Left ventricle myocardium inferior (tissue), 1 donor: ENCODE measurements at regions not wholly inside any gene's neighbourhood (a gene's known extent, or its start where the extent isn't known, plus 50 kb on each side); places are given as distances from the start of the nearest gene placed in this dataset.
A peak's percentile ranks its signal among the peaks of the same experiment; 100 is the strongest.

Source experiments
- DNase-seq: peaks from one replicate; pipeline ENCODE4 v3.0.0-alpha.2; 2020
- H3K27ac ChIP-seq: fragments of 200-600 bp; replicated peaks from 2 replicates; pipeline ENCODE4 v1.8.0; 2021
- H3K27me3 ChIP-seq: fragments of 200-600 bp; 2 replicates; pipeline ENCODE4 v1.8.0; 2021; ENCODE audit warnings: low read depth
- H3K36me3 ChIP-seq: fragments of 200-600 bp; 2 replicates; pipeline ENCODE4 v1.8.0; 2021
- H3K4me1 ChIP-seq: fragments of 200-600 bp; 2 replicates; pipeline ENCODE4 v1.8.0; 2021
- H3K4me3 ChIP-seq: fragments of 200-600 bp; 2 replicates; pipeline ENCODE4 v1.8.0; 2021; ENCODE audit warnings: mild to moderate bottlenecking, moderate library complexity
- H3K9me3 ChIP-seq: fragments of 200-600 bp; replicated peaks from 2 replicates; pipeline ENCODE4 v1.8.0; 2021
- intact Hi-C: fragments of 100-400 bp; cut with micrococcal nuclease; formaldehyde crosslinking; loops from one replicate; pipeline ENCODE4 v1.11.0; 2022
- TF ChIP-seq, protein P1 (sequence below): fragments of 200-600 bp; IDR thresholded peaks from 2 replicates; pipeline ENCODE4 v1.8.0; 2021; ENCODE audit warnings: antibody characterized with exemption, mild to moderate bottlenecking, borderline replicate concordance
- donor health status: DM: no; HTN: yes; CAD: no; lungs with severe emphysema.

DNA sequence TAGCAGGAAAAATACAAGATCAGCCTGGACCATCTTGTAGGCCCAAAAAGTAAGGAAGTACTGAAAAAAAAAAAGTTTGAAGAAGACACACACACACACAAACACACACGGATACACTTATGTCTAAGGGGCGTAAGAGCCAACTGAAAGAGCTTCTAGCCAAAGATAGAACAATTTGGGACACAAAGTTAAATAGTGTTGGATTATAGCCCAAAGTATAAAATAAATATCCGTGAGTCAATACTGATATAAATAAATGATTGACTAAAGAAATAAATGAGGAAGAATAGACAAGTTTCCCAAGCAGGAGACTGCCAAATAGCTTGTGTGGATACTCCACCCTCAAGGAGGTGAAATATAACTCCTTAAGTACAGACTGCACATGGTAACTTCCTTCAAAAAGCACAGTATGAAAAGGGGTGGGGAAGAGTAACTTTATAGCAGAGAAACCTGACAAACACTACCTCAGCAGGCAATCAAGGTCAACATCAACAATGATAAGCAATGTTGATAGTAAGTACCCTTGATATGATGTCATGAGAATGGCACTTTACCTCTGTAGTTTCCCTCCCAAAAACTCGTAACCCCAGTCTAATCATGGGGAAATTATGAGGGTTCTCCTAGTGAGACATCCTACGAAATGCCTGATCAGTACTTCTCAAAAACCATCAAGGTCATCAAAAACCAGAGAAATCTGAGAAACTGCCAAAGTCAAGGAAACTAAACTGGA lies 187.3 kb upstream of the ATP11B start:
- Histone ChIP-seq H3K36me3 (no peaks in the 10 kb centered on the region), H3K4me1 (no peaks in the 10 kb centered on the region), H3K4me3 (no peak overlapping the region), H3K27ac (no peak overlapping the region), H3K27me3 (no peaks in the 10 kb centered on the region), H3K9me3 (no peaks in the 10 kb centered on the region)
- DNase-seq = no peak
- intact Hi-C loops = no loop called here
- TF ChIP-seq, protein P1, sequence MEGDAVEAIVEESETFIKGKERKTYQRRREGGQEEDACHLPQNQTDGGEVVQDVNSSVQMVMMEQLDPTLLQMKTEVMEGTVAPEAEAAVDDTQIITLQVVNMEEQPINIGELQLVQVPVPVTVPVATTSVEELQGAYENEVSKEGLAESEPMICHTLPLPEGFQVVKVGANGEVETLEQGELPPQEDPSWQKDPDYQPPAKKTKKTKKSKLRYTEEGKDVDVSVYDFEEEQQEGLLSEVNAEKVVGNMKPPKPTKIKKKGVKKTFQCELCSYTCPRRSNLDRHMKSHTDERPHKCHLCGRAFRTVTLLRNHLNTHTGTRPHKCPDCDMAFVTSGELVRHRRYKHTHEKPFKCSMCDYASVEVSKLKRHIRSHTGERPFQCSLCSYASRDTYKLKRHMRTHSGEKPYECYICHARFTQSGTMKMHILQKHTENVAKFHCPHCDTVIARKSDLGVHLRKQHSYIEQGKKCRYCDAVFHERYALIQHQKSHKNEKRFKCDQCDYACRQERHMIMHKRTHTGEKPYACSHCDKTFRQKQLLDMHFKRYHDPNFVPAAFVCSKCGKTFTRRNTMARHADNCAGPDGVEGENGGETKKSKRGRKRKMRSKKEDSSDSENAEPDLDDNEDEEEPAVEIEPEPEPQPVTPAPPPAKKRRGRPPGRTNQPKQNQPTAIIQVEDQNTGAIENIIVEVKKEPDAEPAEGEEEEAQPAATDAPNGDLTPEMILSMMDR = no peak

DNA sequence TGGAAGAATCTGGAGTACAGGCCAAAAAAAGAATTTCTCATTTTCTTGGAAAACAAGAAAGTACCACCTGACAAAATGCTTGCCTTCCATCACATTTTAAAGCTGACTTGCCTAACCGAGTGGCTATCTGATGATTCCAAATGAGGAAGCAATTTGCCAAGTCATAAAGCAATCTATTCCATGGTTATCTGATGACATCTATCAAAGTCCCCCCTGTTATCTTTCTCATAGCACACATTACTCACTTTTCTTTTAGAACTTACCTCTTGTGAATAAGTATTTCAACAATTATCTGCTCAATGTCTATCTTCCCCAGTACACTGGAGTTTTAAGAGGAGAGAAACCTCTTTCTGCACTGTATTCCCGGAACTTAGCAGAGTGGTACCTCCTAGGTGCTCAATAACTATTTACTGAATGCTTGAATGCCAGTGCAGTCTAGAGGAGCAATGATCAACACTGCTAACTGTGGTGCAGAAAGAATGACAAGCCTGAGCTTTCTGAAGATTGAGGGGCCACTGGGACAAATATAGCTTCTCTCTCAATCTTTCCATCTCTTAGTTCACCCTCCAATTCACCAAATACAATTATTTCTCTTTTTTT lies 186.3 kb upstream of the ATP11B start:
- Histone ChIP-seq H3K27me3 (no peaks in the 10 kb centered on the region), H3K4me1 (no peaks in the 10 kb centered on the region), H3K9me3 (no peaks in the 10 kb centered on the region), H3K36me3 (no peaks in the 10 kb centered on the region), H3K4me3 (no peak overlapping the region), H3K27ac (no peak overlapping the region)
- no peak for DNase-seq
- TF ChIP-seq, protein P1 = no peak
- intact Hi-C loops = no loop called here

DNA sequence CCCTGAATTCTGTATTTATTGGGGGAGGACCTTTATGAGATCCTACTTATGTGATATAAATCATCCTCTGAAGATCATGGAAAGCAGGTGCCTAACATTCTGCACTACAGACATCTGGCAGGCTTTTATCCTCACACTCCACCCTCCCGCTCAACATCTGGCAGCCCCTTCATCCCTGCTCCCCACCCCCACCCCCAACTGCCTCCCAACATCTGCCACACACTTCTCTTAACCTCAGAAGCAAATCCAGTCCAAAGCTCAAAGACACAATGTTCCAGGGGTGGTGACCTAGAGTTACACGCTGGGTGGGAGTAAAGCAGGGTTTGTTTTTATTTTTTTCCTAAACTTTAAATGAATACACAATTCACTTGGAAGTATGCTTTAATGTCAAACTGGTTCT lies 184.5 kb upstream of the ATP11B start:
- no peaks in the 10 kb centered on the region for H3K4me1 ChIP-seq
- intact Hi-C loops = no loop called here
- no peak overlapping the region for H3K4me3 ChIP-seq
- H3K9me3 ChIP-seq = no peaks in the 10 kb centered on the region
- no peak overlapping the region for H3K27ac ChIP-seq
- no peaks in the 10 kb centered on the region for H3K36me3 ChIP-seq
- TF ChIP-seq, protein P1 = no peak
- no peaks in the 10 kb centered on the region for H3K27me3 ChIP-seq
- no peak for DNase-seq

DNA sequence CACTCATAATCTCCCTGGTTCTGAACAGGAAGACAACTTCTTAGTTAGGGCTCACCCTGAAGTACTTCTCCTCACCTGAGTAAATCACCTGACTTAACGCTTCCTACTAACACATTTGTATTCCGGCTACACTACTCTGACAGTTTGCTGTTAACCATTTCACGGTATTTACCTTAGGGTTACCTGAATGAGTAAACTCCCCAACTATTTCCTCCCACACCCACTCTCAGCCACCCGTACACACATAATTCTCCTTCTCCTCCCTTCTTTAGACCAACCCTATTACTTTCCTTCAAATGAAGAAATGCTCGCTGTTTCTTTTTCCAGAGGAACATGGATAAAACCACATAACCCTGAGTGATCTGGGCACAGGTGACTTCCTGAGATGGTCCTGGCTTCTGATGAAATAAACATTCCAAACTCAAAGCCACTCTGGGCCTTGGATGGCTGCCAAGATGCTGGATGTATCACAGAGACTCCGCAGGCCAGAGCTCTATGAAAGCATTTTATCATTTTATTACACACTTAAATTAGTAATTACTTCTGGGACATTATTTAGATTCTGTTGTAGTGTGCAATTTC lies 183.6 kb upstream of the ATP11B start:
- intact Hi-C loops = no loop called here
- peak; percentile 15 for DNase-seq
- no peak overlapping the region for H3K27ac ChIP-seq
- H3K9me3 ChIP-seq = no peaks in the 10 kb centered on the region
- H3K36me3 ChIP-seq = no peaks in the 10 kb centered on the region
- TF ChIP-seq, protein P1 = no peak
- H3K4me1 ChIP-seq = no peaks in the 10 kb centered on the region
- H3K27me3 ChIP-seq = no peaks in the 10 kb centered on the region
- H3K4me3 ChIP-seq = no peak overlapping the region

DNA sequence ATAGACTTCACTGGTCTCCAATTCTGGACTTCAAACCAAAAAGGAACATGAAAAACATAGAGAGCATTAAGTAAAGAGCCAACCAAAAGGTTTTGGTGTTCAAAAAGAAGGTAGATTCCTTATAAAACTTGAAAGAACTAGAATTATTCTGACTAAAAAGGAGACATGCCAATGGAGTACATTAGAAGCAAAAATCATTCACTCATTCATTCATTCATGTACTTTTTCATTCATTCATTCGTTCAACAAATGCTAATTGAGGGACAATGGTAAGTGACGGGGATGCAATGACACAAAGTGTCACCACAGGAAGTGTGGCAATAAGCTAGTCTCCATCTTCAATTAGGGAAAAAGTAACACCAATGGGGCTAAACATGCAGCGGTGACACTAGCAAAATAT lies 181.0 kb upstream of the ATP11B start:
- H3K9me3 ChIP-seq = no peaks in the 10 kb centered on the region
- H3K36me3 ChIP-seq = no peaks in the 10 kb centered on the region
- H3K4me3 ChIP-seq = no peak overlapping the region
- H3K27me3 ChIP-seq = no peaks in the 10 kb centered on the region
- DNase-seq = no peak
- TF ChIP-seq, protein P1 = no peak
- H3K27ac ChIP-seq = no peak overlapping the region
- H3K4me1 ChIP-seq = no peaks in the 10 kb centered on the region
- intact Hi-C loops = no loop called here
